ENCODE measurements at regions not wholly inside any gene's neighbourhood (a gene's known extent, or its start where the extent isn't known, plus 50 kb on each side); places are given as distances from the start of the nearest gene placed in this dataset.

- no peak for TF ChIP-seq CTCF (IDR thresholded peaks at IDR 0.05; ENCODE audit: low read depth, low read length)
- no peak for TF ChIP-seq POLR2A (IDR thresholded peaks at IDR 0.05; ENCODE audit: extremely low read depth, insufficient read length)
Measured at GRCh38 chr1:30425046-30425445, 298.3 kb downstream of the MATN1 start.

Measured in NB4 (cell line).